Mesendoderm (in vitro differentiated cells): ENCODE measurements at regions not wholly inside any gene's neighbourhood (a gene's known extent, or its start where the extent isn't known, plus 50 kb on each side); places are given as distances from the start of the nearest gene placed in this dataset.
"Not testable (repeated sequence)": the region's sequence is repeated elsewhere in the genome, so short reads cannot be mapped to it uniquely, and the experiment has no call there.

ENCODE experiments used
- DNase-seq: peaks from one replicate; pipeline ENCODE4 v3.0.0; 2013
- H2AK5ac ChIP-seq: 2 replicates; pipeline ENCODE4 v1.6.1; 2013; ENCODE audit warnings: low read length, inconsistent platforms
- H2BK120ac ChIP-seq: 2 replicates; pipeline ENCODE4 v1.6.1; 2013; ENCODE audit warnings: low read depth, mild to moderate bottlenecking, low read length, moderate library complexity, mixed read lengths
- H2BK15ac ChIP-seq: replicated peaks from 2 replicates; pipeline ENCODE4 v1.6.1; 2013; ENCODE audit warnings: low read depth, mild to moderate bottlenecking, moderate library complexity
- H2BK5ac ChIP-seq: 2 replicates; pipeline ENCODE4 v1.6.1; 2013; ENCODE audit warnings: low read length, inconsistent platforms
- H3K18ac ChIP-seq: 2 replicates; pipeline ENCODE4 v1.6.1; 2013; ENCODE audit warnings: mild to moderate bottlenecking, low read length, mixed read lengths
- H3K23ac ChIP-seq: one replicate; pipeline ENCODE4 v1.6.1; 2013; ENCODE audit warnings: low read length
- H3K27ac ChIP-seq: 2 replicates; pipeline ENCODE4 v1.5.1; 2013; ENCODE audit warnings: low read depth, mild to moderate bottlenecking, inconsistent platforms, low read length, moderate library complexity
- H3K27me3 ChIP-seq: 2 replicates; pipeline ENCODE4 v1.6.1; 2013; ENCODE audit warnings: low read length, control low read depth, mild to moderate bottlenecking, inconsistent platforms; ENCODE audit not compliant: insufficient read depth, poor library complexity
- H3K36me3 ChIP-seq: 2 replicates; pipeline ENCODE4 v1.6.1; 2013; ENCODE audit warnings: low read length, inconsistent platforms; ENCODE audit not compliant: control insufficient read depth, insufficient read depth
- H3K4ac ChIP-seq: one replicate; pipeline ENCODE4 v1.6.1; 2013; ENCODE audit warnings: low read depth, mild to moderate bottlenecking, low read length, moderate library complexity
- H3K4me1 ChIP-seq: 2 replicates; pipeline ENCODE4 v1.6.1; 2013; ENCODE audit warnings: low read depth, low read length, inconsistent platforms; ENCODE audit not compliant: control insufficient read depth
- H3K4me2 ChIP-seq: 2 replicates; pipeline ENCODE4 v1.6.1; 2013; ENCODE audit warnings: low read length
- H3K4me3 ChIP-seq: 2 replicates; pipeline ENCODE4 v1.5.1; 2013; ENCODE audit warnings: mild to moderate bottlenecking, low read length
- H3K56ac ChIP-seq: one replicate; pipeline ENCODE4 v1.6.1; 2013; ENCODE audit warnings: low read length
- H3K79me1 ChIP-seq: 2 replicates; pipeline ENCODE4 v1.6.1; 2013; ENCODE audit warnings: low read length, inconsistent platforms
- H3K79me2 ChIP-seq: 2 replicates; pipeline ENCODE4 v1.6.1; 2013; ENCODE audit warnings: mild to moderate bottlenecking, low read length; ENCODE audit not compliant: control insufficient read depth, insufficient read depth
- H3K9ac ChIP-seq: 2 replicates; pipeline ENCODE4 v1.6.1; 2013; ENCODE audit warnings: low read length, inconsistent platforms
- H4K5ac ChIP-seq: one replicate; pipeline ENCODE4 v1.6.1; 2013; ENCODE audit warnings: low read length
- H4K8ac ChIP-seq: one replicate; pipeline ENCODE4 v1.6.1; 2013; ENCODE audit warnings: low read depth, mild to moderate bottlenecking, control low read depth, low read length, moderate library complexity
- WGBS: extraction: QIAGEN DNeasy Blood & Tissue Kit; methylation state at CpG from one replicate; pipeline ENCODE4 v1.1.7; 2013; ENCODE audit warnings: low lambda C conversion rate, missing lambda C conversion rate; ENCODE audit not compliant: insufficient coverage; ENCODE audit errors: extremely low coverage; 5-methylcytosine and 5-hydroxymethylcytosine counted together

- not testable (repeated sequence) for H2AK5ac ChIP-seq, H3K18ac ChIP-seq, H3K4me1 ChIP-seq, H3K9ac ChIP-seq, H2BK15ac ChIP-seq, H4K8ac ChIP-seq, H3K56ac ChIP-seq, H3K4ac ChIP-seq, H3K4me3 ChIP-seq, H3K27me3 ChIP-seq, H3K36me3 ChIP-seq, H2BK120ac ChIP-seq, H2BK5ac ChIP-seq, H3K23ac ChIP-seq, H4K5ac ChIP-seq, H3K4me2 ChIP-seq, DNase-seq, H3K79me2 ChIP-seq, H3K27ac ChIP-seq, H3K79me1 ChIP-seq
- WGBS = no CpG with 5 or more reads among the region's 7 CpGs
These were observed 205.4 kb upstream of the IRF2BP2 start for GRCh38 chr1:234815295-234815815.

- H2BK15ac ChIP-seq, H3K56ac ChIP-seq, H2BK5ac ChIP-seq, H3K18ac ChIP-seq, H2AK5ac ChIP-seq, H3K23ac ChIP-seq, H3K27me3 ChIP-seq, H3K27ac ChIP-seq, H3K4me2 ChIP-seq, H3K4me1 ChIP-seq, H3K9ac ChIP-seq, H3K36me3 ChIP-seq, H3K79me2 ChIP-seq, H2BK120ac ChIP-seq, DNase-seq, H3K4me3 ChIP-seq, H3K4ac ChIP-seq, H4K8ac ChIP-seq, H3K79me1 ChIP-seq, H4K5ac ChIP-seq: not testable (repeated sequence)
- WGBS = no CpG with 5 or more reads among the region's 7 CpGs
These were observed 204.3 kb upstream of the IRF2BP2 start for GRCh38 chr1:234814235-234814634.

GRCh38 chr1:234811824-234812223 is 201.8 kb upstream of the IRF2BP2 start:
- not testable (repeated sequence) for H3K9ac ChIP-seq, H3K56ac ChIP-seq, H3K4me2 ChIP-seq, H2BK120ac ChIP-seq, H4K8ac ChIP-seq, H3K36me3 ChIP-seq, H3K27me3 ChIP-seq, H3K79me2 ChIP-seq, H4K5ac ChIP-seq, H2BK5ac ChIP-seq, H3K79me1 ChIP-seq, H3K27ac ChIP-seq, H3K18ac ChIP-seq, H2BK15ac ChIP-seq, H3K4ac ChIP-seq, H2AK5ac ChIP-seq, H3K4me1 ChIP-seq, H3K23ac ChIP-seq, H3K4me3 ChIP-seq, DNase-seq
- no CpG with 5 or more reads among the region's 6 CpGs for WGBS

GRCh38 chr1:234810726-234811125 is 200.7 kb upstream of the IRF2BP2 start:
- not testable (repeated sequence) for H2AK5ac ChIP-seq, H3K4me2 ChIP-seq, H3K27me3 ChIP-seq, H3K79me2 ChIP-seq, H3K4me1 ChIP-seq, H3K4me3 ChIP-seq, H2BK5ac ChIP-seq, H2BK15ac ChIP-seq, H3K56ac ChIP-seq, H4K8ac ChIP-seq, H3K79me1 ChIP-seq, H3K27ac ChIP-seq, H4K5ac ChIP-seq, H3K9ac ChIP-seq, H3K18ac ChIP-seq, DNase-seq, H3K36me3 ChIP-seq, H3K23ac ChIP-seq, H3K4ac ChIP-seq, H2BK120ac ChIP-seq
- WGBS = no CpG with 5 or more reads among the region's 4 CpGs

GRCh38 chr1:234809854-234810245 is 199.9 kb upstream of the IRF2BP2 start:
- H3K56ac ChIP-seq, H4K8ac ChIP-seq, H3K4me3 ChIP-seq, H3K27me3 ChIP-seq, H3K4me2 ChIP-seq, H3K79me1 ChIP-seq, H2BK15ac ChIP-seq, H2AK5ac ChIP-seq, H3K27ac ChIP-seq, H4K5ac ChIP-seq, H3K79me2 ChIP-seq, H3K4ac ChIP-seq, H3K18ac ChIP-seq, H3K36me3 ChIP-seq, H3K4me1 ChIP-seq, H2BK5ac ChIP-seq, H2BK120ac ChIP-seq, H3K9ac ChIP-seq, DNase-seq, H3K23ac ChIP-seq: not testable (repeated sequence)
- WGBS = no CpG with 5 or more reads among the region's 5 CpGs
